Esophagus muscularis mucosa (tissue), 4 donors: ENCODE measurements at regions not wholly inside any gene's neighbourhood (a gene's known extent, or its start where the extent isn't known, plus 50 kb on each side); places are given as distances from the start of the nearest gene placed in this dataset.
A peak's percentile ranks its signal among the peaks of the same experiment; 100 is the strongest.

ENCODE experiments used
- DNase-seq: peaks from one replicate; pipeline ENCODE4 v3.0.0-alpha.2; 2017; ENCODE audit errors: extremely low spot score
- H3K27ac ChIP-seq, 4 donors: fragments of 200-600 bp; sonication (generic); replicated peaks in 1 of 4; 1 replicate in 3 of 4; 2 replicates in 1 of 4; pipeline ENCODE4 v1.5.1; 2016 to 2019; ENCODE audit warnings: mild to moderate bottlenecking in 1 of 4
- H3K27me3 ChIP-seq, 4 donors: fragments of 200-600 bp; sonication (generic); one replicate each; pipeline versions ENCODE4 v1.5.1 to v1.6.0; 2016 to 2019
- H3K36me3 ChIP-seq, 4 donors: fragments of 200-600 bp; sonication (generic); one replicate each; pipeline ENCODE4 v1.5.1; 2016 to 2019
- H3K4me1 ChIP-seq, 4 donors: fragments of 200-600 bp; sonication (generic); one replicate each; pipeline ENCODE4 v1.5.1; 2016 to 2019
- H3K4me3 ChIP-seq, 4 donors: fragments of 200-600 bp; sonication (generic); 1 replicate in 2 of 4; 2 replicates in 2 of 4; pipeline ENCODE4 v1.5.1; 2016 to 2019; ENCODE audit warnings: mild to moderate bottlenecking in 4 of 4, moderate library complexity in 1 of 4
- H3K9me3 ChIP-seq, 4 donors: fragments of 200-600 bp; sonication (generic); 1 replicate in 3 of 4; 2 replicates in 1 of 4; pipeline ENCODE4 v1.5.1; 2016 to 2019
- EP300 ChIP-seq: sonication (generic); formaldehyde crosslinking; IDR thresholded peaks from one replicate; pipeline ENCODE4 v1.6.1; 2017; ENCODE audit warnings: antibody characterized with exemption
- POLR2A ChIP-seq: fragments of 450-650 bp; IDR thresholded peaks from one replicate; pipeline ENCODE4 v1.6.1; 2017; ENCODE audit warnings: antibody characterized with exemption, moderate library complexity, mild to moderate bottlenecking, low read depth
- POLR2AphosphoS5 ChIP-seq, 2 donors: sonication (generic); formaldehyde crosslinking; IDR thresholded peaks; one replicate each; pipeline ENCODE4 v1.6.1; 2017; ENCODE audit warnings: antibody characterized with exemption in 2 of 2
- WGBS: methylation state at CpG from one replicate; pipeline ENCODE4 v1.1.5; 2018; 5-methylcytosine and 5-hydroxymethylcytosine counted together
- intact Hi-C: fragments of 100-400 bp; cut with DNase I; formaldehyde crosslinking; loops from one replicate; pipeline ENCODE4 v1.15.1; 2023
- TF ChIP-seq, protein P1 (sequence below), 3 experiments: fragments of 200-600 bp in 2 of 3; fragments of 450-650 bp in 1 of 3; sonication (generic) in 2 of 3; IDR thresholded peaks; one replicate each; pipeline ENCODE4 v1.5.1; 2017 to 2019; ENCODE audit warnings: antibody characterized with exemption in 3 of 3, mild to moderate bottlenecking in 2 of 3, moderate library complexity in 1 of 3

DNA sequence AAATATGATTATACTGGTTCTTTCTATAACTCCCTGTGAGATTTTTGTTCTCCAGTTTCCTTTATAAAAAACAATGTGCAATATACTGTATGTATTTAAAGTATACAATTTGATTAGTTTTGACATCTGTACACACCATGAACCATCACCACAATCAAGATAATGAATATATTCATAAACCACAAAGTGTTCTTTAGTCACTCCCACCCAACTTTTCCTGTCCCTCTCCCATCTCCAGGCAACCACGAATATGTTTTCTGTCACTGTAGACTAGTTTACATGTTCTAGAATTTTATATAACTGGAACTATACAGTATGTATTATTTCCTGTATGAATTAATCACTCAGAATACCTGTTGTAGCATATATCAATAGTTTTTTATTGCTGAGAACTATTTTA is 177.0 kb upstream of the MBNL1 start:
- Histone ChIP-seq H3K36me3 (no peaks in the 10 kb centered on the region), H3K9me3 (peaks cover 0 to 4% (median 0%) of the 10 kb centered on the region in 4 donors), H3K27me3 (no peaks in the 10 kb centered on the region), H3K4me1 (peaks cover 0 to 43% (median 18%) of the 10 kb centered on the region in 4 donors), H3K4me3 (no peak overlapping the region), H3K27ac (peak overlapping the region in 1 of 4 donors; percentile 42)
- TF ChIP-seq POLR2AphosphoS5 (IDR thresholded peaks at IDR 0.05) (no peak), EP300 (no peak), POLR2A (no peak)
- TF ChIP-seq, protein P1, sequence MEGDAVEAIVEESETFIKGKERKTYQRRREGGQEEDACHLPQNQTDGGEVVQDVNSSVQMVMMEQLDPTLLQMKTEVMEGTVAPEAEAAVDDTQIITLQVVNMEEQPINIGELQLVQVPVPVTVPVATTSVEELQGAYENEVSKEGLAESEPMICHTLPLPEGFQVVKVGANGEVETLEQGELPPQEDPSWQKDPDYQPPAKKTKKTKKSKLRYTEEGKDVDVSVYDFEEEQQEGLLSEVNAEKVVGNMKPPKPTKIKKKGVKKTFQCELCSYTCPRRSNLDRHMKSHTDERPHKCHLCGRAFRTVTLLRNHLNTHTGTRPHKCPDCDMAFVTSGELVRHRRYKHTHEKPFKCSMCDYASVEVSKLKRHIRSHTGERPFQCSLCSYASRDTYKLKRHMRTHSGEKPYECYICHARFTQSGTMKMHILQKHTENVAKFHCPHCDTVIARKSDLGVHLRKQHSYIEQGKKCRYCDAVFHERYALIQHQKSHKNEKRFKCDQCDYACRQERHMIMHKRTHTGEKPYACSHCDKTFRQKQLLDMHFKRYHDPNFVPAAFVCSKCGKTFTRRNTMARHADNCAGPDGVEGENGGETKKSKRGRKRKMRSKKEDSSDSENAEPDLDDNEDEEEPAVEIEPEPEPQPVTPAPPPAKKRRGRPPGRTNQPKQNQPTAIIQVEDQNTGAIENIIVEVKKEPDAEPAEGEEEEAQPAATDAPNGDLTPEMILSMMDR (IDR thresholded peaks at IDR 0.05), result no peak
- WGBS, result 94% methylated on average over 1 of the region's 1 CpG
- DNase-seq, result no peak
- intact Hi-C loops, result no loop called here

DNA sequence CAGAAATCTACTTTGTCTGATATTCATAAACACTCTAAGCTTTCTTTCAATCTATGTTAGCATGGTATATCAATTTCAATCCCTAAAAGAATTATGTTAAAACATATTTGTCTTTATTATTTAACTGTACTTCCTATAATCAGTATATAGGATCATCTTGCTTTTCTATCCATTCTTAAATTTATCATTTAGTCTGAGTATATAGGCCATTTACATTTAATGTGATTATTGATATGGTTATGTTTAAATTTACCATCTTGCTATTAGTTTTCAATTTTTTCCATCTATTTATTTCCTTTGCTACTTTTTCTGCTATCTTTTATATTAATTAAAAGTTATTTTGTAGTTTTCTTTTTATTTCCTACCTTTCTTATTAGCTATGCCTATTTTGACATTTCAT is 174.8 kb upstream of the MBNL1 start:
- H3K4me3 ChIP-seq, result no peak overlapping the region
- no peaks in the 10 kb centered on the region for H3K36me3 ChIP-seq
- no peak for DNase-seq
- peaks cover 0 to 52% (median 18%) of the 10 kb centered on the region in 4 donors for H3K4me1 ChIP-seq
- H3K27me3 ChIP-seq, result no peaks in the 10 kb centered on the region
- TF ChIP-seq POLR2AphosphoS5 (IDR thresholded peaks at IDR 0.05), result no peak
- TF ChIP-seq, protein P1 (IDR thresholded peaks at IDR 0.05), result no peak
- TF ChIP-seq POLR2A, result no peak
- no peak for TF ChIP-seq EP300
- H3K27ac ChIP-seq, result no peak overlapping the region
- H3K9me3 ChIP-seq, result no peaks in the 10 kb centered on the region
- intact Hi-C loops, result no loop called here

DNA sequence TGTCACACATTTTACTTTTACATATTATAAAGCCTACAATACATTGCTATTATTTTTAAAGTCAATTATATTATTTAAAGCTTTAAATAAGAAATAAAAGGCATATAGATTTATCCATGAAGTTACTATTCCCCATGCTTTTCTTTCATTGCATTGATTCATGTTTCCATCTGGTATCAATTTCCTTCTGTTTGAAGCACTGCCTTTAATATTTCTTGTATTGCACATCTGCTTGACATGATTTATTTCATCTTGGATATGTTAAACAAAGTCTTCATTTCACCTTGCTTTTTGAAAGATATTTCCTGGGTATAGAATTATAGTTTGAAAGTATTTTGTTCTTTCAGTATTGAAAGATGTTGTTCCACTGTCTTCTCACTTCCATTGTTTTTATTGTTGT is 174.3 kb upstream of the MBNL1 start:
- Histone ChIP-seq H3K27me3 (no peaks in the 10 kb centered on the region), H3K27ac (no peak overlapping the region), H3K36me3 (no peaks in the 10 kb centered on the region), H3K4me3 (no peak overlapping the region), H3K4me1 (peaks cover 0 to 47% (median 15%) of the 10 kb centered on the region in 4 donors), H3K9me3 (no peaks in the 10 kb centered on the region)
- no peak for TF ChIP-seq EP300
- no peak for TF ChIP-seq POLR2A
- TF ChIP-seq, protein P1 (IDR thresholded peaks at IDR 0.05), result no peak
- TF ChIP-seq POLR2AphosphoS5 (IDR thresholded peaks at IDR 0.05), result no peak
- intact Hi-C loops, result no loop called here
- no peak for DNase-seq

DNA sequence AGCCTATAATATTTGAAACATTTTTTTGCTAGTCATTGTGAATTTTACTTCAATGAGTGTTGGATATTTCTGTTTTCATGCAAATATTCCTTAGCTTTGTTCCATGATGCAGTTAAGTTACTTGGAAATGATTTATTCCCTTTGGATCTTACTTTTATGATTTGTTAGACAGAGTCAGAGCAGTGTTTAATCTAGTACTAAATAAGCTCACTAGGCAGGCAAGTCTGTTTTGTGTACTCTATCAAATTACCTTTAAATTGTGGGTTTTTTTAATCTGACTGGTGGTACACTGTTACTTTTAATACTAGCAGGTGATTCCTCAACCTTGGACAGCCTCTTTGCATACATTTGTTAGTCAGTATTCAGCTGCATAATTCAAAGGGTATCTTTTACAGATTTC is 173.3 kb upstream of the MBNL1 start:
- H3K27ac ChIP-seq, result peak overlapping the region; percentile 18 to 66 (median 62)
- peaks cover 0 to 36% (median 14%) of the 10 kb centered on the region in 4 donors for H3K4me1 ChIP-seq
- TF ChIP-seq EP300, result no peak
- no peak for TF ChIP-seq POLR2A
- no peak for TF ChIP-seq POLR2AphosphoS5 (IDR thresholded peaks at IDR 0.05)
- TF ChIP-seq, protein P1 (IDR thresholded peaks at IDR 0.05), result no peak
- no peaks in the 10 kb centered on the region for H3K27me3 ChIP-seq
- intact Hi-C loops, result no loop called here
- no peaks in the 10 kb centered on the region for H3K9me3 ChIP-seq
- no peak for DNase-seq
- H3K4me3 ChIP-seq, result no peak overlapping the region
- H3K36me3 ChIP-seq, result no peaks in the 10 kb centered on the region

DNA sequence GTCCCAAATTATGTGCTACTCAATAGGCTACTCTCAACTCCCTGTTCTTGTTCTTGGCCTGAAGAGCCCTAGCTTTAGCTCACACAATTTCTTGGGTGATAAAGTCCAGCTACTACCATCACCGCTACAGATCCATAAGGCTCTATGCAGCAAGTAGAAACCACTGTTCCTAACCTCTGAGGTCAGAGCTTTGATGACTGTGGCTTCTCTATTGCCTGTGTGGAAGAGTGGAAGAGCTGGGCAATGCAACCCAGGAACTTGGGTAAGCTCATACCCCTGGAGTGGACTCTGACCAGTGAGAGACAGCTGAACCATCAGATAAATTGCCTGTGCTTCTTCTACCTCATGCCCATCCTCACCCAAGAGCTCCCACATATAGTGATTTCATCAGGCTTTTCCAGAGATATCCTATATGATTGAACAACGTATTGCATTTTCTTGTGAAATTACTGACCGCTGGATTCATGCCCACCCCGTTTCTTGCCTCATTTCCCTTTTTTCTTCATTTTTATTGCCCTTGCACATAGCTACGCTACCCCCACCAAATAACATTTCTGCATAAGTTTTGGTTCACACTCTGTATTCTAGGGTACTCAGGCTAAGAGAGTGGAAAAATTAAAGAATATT is 172.3 kb upstream of the MBNL1 start:
- WGBS, result 86% methylated on average over 5 of the region's 5 CpGs

More for the DNA sequence above, 172.3 kb upstream of the MBNL1 start:
- Histone ChIP-seq H3K9me3 (no peaks in the 10 kb centered on the region), H3K27ac (peak overlapping the region; percentile 18 to 66 (median 62)), H3K36me3 (no peaks in the 10 kb centered on the region), H3K27me3 (no peaks in the 10 kb centered on the region), H3K4me1 (peaks cover 0 to 30% (median 14%) of the 10 kb centered on the region in 4 donors), H3K4me3 (no peak overlapping the region)
- no peak for DNase-seq
- intact Hi-C loops, result no loop called here
- TF ChIP-seq POLR2A, result no peak
- TF ChIP-seq POLR2AphosphoS5 (IDR thresholded peaks at IDR 0.05), result no peak
- no peak for TF ChIP-seq EP300
- TF ChIP-seq, protein P1 (IDR thresholded peaks at IDR 0.05), result no peak
